ENCODE measurements at regions not wholly inside any gene's neighbourhood (a gene's known extent, or its start where the extent isn't known, plus 50 kb on each side); places are given as distances from the start of the nearest gene placed in this dataset.

DNA sequence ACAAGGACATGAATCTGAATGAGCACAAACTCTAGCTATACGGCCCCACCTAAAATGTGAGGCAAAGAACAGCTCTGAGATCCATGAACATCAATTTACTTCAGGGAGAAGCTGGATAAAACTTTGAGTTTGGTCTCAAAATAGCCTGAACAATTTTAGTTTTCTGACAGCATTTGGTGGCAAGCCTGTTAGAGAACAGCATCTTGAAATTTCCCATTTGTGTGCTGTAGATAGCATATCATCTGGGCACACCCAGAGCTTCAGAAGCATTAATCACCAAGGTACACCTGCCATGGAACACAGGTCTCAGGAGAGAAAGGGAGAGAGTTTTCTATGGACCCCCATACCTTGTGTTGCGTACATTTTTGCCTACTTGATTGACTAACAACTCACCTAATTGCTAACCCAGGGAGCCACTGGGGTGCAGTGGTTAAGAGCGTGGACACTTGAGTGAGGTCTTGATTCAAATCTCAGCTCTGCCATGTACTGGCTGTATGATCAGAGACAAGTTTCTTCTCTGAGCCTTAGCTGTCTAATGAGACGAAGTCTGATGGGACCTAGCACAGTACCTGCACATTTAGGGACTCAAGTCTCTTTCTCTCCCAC, 264.9 kb downstream of the PIK3R1 start:
- H3K4me1 ChIP-seq, result no peaks in the 10 kb centered on the region
- H3K27me3 ChIP-seq, result no peaks in the 10 kb centered on the region
- ATAC-seq (ENCODE audit: low FRiP score in 2 of 2), result no peak
- H3K9me3 ChIP-seq, result no peaks in the 10 kb centered on the region
- no peak overlapping the region for H3K4me3 ChIP-seq
- no peaks in the 10 kb centered on the region for H3K36me3 ChIP-seq
- 90 to 94% methylated on average over 4 of the region's 4 CpGs for WGBS, 2 donors
- TF ChIP-seq POLR2AphosphoS5 (IDR thresholded peaks at IDR 0.05), result no peak
- TF ChIP-seq, protein P1, sequence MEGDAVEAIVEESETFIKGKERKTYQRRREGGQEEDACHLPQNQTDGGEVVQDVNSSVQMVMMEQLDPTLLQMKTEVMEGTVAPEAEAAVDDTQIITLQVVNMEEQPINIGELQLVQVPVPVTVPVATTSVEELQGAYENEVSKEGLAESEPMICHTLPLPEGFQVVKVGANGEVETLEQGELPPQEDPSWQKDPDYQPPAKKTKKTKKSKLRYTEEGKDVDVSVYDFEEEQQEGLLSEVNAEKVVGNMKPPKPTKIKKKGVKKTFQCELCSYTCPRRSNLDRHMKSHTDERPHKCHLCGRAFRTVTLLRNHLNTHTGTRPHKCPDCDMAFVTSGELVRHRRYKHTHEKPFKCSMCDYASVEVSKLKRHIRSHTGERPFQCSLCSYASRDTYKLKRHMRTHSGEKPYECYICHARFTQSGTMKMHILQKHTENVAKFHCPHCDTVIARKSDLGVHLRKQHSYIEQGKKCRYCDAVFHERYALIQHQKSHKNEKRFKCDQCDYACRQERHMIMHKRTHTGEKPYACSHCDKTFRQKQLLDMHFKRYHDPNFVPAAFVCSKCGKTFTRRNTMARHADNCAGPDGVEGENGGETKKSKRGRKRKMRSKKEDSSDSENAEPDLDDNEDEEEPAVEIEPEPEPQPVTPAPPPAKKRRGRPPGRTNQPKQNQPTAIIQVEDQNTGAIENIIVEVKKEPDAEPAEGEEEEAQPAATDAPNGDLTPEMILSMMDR (IDR thresholded peaks at IDR 0.05), result no peak
- no peak for TF ChIP-seq EP300 (IDR thresholded peaks at IDR 0.05)
- no peak for TF ChIP-seq POLR2A (IDR thresholded peaks at IDR 0.05)
- H3K27ac ChIP-seq, result no peak overlapping the region
- no peak for DNase-seq

GRCh38 chr5:68482199-68482598, 266.6 kb downstream of the PIK3R1 start:
- Histone ChIP-seq H3K4me3 (no peak overlapping the region), H3K27ac (no peak overlapping the region), H3K9me3 (no peaks in the 10 kb centered on the region), H3K36me3 (no peaks in the 10 kb centered on the region), H3K27me3 (no peaks in the 10 kb centered on the region), H3K4me1 (no peaks in the 10 kb centered on the region)
- DNase-seq (no peak), ATAC-seq (ENCODE audit: low FRiP score in 2 of 2) (no peak)
- 70 to 80% methylated on average over 2 of the region's 2 CpGs for WGBS, 2 donors
- TF ChIP-seq POLR2AphosphoS5 (IDR thresholded peaks at IDR 0.05), result no peak
- TF ChIP-seq EP300 (IDR thresholded peaks at IDR 0.05), result no peak
- TF ChIP-seq POLR2A (IDR thresholded peaks at IDR 0.05), result no peak
- TF ChIP-seq, protein P1 (IDR thresholded peaks at IDR 0.05), result no peak

DNA sequence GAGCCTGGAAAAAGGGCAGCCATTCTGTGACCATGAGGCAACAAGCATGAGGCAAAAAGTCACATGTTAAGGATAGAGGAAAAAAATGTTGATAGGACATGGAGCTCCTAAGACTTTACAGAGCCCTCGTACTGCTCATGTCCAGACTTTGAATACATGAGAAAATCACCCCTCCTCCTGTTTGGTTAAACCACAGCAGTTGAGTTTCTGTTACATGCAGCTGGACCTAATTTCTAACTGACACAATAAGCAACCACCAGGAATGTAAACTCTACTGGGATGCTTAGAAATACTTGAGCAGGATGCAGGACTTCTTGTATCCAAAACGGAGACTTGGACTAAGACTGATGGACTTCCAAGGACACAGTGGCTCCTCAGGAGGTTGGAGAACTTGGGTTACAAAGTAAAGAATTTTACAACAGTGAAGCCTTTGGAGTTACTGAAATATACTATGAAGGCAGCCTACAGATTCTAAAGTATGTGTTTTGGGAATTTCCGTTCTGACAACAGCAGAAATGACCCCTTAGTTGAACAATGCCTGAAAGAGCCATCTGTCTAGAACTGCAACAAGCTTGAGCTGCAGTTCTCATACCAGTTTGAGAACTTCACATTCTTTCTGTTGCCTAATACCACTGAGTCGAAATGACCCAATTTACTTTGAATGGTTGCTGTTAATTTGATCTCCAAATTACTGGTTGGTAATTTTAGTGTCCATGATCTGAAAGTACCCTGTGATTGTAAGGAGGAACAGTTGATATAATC, 268.9 kb downstream of the PIK3R1 start:
- Histone ChIP-seq H3K4me3 (no peak overlapping the region), H3K27me3 (no peaks in the 10 kb centered on the region), H3K9me3 (peaks cover 3 to 5% (median 3%) of the 10 kb centered on the region in 4 donors), H3K4me1 (no peaks in the 10 kb centered on the region), H3K27ac (no peak overlapping the region), H3K36me3 (no peaks in the 10 kb centered on the region)
- ATAC-seq (ENCODE audit: low FRiP score in 2 of 2), result no peak
- DNase-seq, result no peak
- TF ChIP-seq EP300 (IDR thresholded peaks at IDR 0.05) (no peak), POLR2A (IDR thresholded peaks at IDR 0.05) (no peak), POLR2AphosphoS5 (IDR thresholded peaks at IDR 0.05) (no peak)
- TF ChIP-seq, protein P1 (IDR thresholded peaks at IDR 0.05), result no peak
- 83 to 86% methylated on average over 4 of the region's 4 CpGs for WGBS, 2 donors

DNA sequence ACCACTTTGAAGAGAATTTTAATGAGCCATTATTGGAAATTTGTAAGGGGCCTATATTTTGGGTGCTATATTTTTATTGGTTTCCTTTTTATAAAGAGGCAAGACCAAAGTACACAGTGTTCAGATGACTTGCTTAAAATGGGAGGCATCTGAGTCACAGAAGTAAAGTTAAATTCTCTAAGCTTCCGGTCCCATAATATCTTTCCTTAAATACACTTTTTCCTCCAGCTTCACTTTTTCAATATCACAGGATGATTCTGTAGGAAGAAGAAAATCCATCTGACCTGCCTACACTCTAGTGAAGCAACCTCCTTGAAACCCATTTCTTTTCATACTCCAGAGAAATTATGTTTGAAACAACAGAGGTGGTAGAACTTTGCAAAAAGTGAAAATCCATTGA, 274.0 kb downstream of the PIK3R1 start:
- H3K27me3 ChIP-seq, result no peaks in the 10 kb centered on the region
- H3K36me3 ChIP-seq, result no peaks in the 10 kb centered on the region
- ATAC-seq (ENCODE audit: low FRiP score in 2 of 2) (no peak), DNase-seq (no peak)
- TF ChIP-seq EP300 (IDR thresholded peaks at IDR 0.05) (no peak), POLR2A (IDR thresholded peaks at IDR 0.05) (no peak), POLR2AphosphoS5 (IDR thresholded peaks at IDR 0.05) (no peak)
- TF ChIP-seq, protein P1 (IDR thresholded peaks at IDR 0.05), result no peak
- H3K27ac ChIP-seq, result no peak overlapping the region
- no peak overlapping the region for H3K4me3 ChIP-seq
- 100% methylated on average over 1 of the region's 1 CpG for WGBS, 2 donors
- no peaks in the 10 kb centered on the region for H3K4me1 ChIP-seq
- peaks cover 3 to 5% (median 3%) of the 10 kb centered on the region in 4 donors for H3K9me3 ChIP-seq

All from upper lobe of left lung (tissue), 6 donors.